ENCODE measurements at regions not wholly inside any gene's neighbourhood (a gene's known extent, or its start where the extent isn't known, plus 50 kb on each side); places are given as distances from the start of the nearest gene placed in this dataset.
"Not testable (repeated sequence)": the region's sequence is repeated elsewhere in the genome, so short reads cannot be mapped to it uniquely, and the experiment has no call there.

- TF ChIP-seq EP300 (IDR thresholded peaks at IDR 0.05; ENCODE audit: low read depth) (no peak), POLR2A (IDR thresholded peaks at IDR 0.05) (no peak), CTCF (IDR thresholded peaks at IDR 0.05) (no peak), POLR2AphosphoS5 (IDR thresholded peaks at IDR 0.05) (no peak)
- in situ Hi-C loops (cut with MboI; ENCODE audit: low pct_ligation_motif_present in 1 of 4, low pct_unique_long_range_greater_than_20kb in 1 of 4, low sequenced_read_pairs in 3 of 4): no loop called here
These were observed 289.4 kb upstream of the MEIS1 start for GRCh38 chr2:66145490-66145889.

GRCh38 chr2:66144324-66144723, 290.6 kb upstream of the MEIS1 start:
- H3K9me3 ChIP-seq; DNase-seq; H3K4me3 ChIP-seq; H3K27me3 ChIP-seq; in situ Hi-C loops (cut with MboI; ENCODE audit: low pct_ligation_motif_present in 1 of 4, low pct_unique_long_range_greater_than_20kb in 1 of 4, low sequenced_read_pairs in 3 of 4); intact Hi-C loops (cut with DNase I; ENCODE audit: low total_unique reads); H3K36me3 ChIP-seq; H3K27ac ChIP-seq; H3K4me1 ChIP-seq: not testable (repeated sequence)
- WGBS, 2 donors (ENCODE audit: low coverage in 1 of 2): 84% methylated on average over 7 of the region's 7 CpGs; no CpG with 5 or more reads in 1 of the 2 donors

More at GRCh38 chr2:66145490-66145889, 289.4 kb upstream of the MEIS1 start:
- 41 to 46% methylated on average over 2 of the region's 2 CpGs for WGBS, 2 donors (ENCODE audit: low coverage in 1 of 2)
- H3K27ac ChIP-seq: no peak overlapping the region
- H3K9me3 ChIP-seq: peaks cover 3 to 7% of the 10 kb centered on the region in 2 donors
- DNase-seq: no peak
- no peaks in the 10 kb centered on the region for H3K36me3 ChIP-seq
- intact Hi-C loops (cut with DNase I; ENCODE audit: low total_unique reads): no loop called here
- no peak overlapping the region for H3K4me3 ChIP-seq
- H3K27me3 ChIP-seq: no peaks in the 10 kb centered on the region
- H3K4me1 ChIP-seq: no peaks in the 10 kb centered on the region

- Histone ChIP-seq H3K4me1 (no peaks in the 10 kb centered on the region), H3K4me3 (no peak overlapping the region), H3K36me3 (no peaks in the 10 kb centered on the region), H3K9me3 (no peaks in the 10 kb centered on the region), H3K27me3 (no peaks in the 10 kb centered on the region), H3K27ac (no peak overlapping the region)
- DNase-seq: no peak
- TF ChIP-seq POLR2A (IDR thresholded peaks at IDR 0.05) (no peak), CTCF (IDR thresholded peaks at IDR 0.05) (no peak), POLR2AphosphoS5 (IDR thresholded peaks at IDR 0.05) (no peak), EP300 (IDR thresholded peaks at IDR 0.05; ENCODE audit: low read depth) (no peak)
- intact Hi-C loops (cut with DNase I; ENCODE audit: low total_unique reads): no loop called here
- 49 to 75% methylated on average over 5 of the region's 5 CpGs for WGBS, 2 donors (ENCODE audit: low coverage in 1 of 2)
- in situ Hi-C loops (cut with MboI; ENCODE audit: low pct_ligation_motif_present in 1 of 4, low pct_unique_long_range_greater_than_20kb in 1 of 4, low sequenced_read_pairs in 3 of 4): no loop called here
These were observed 297.3 kb upstream of the MEIS1 start for GRCh38 chr2:66137606-66138130.

- no peaks in the 10 kb centered on the region for H3K4me1 ChIP-seq
- H3K9me3 ChIP-seq: no peaks in the 10 kb centered on the region
- intact Hi-C loops (cut with DNase I; ENCODE audit: low total_unique reads): no loop called here
- no peak overlapping the region for H3K27ac ChIP-seq
- no peak overlapping the region for H3K4me3 ChIP-seq
- TF ChIP-seq POLR2A (IDR thresholded peaks at IDR 0.05): no peak
- TF ChIP-seq EP300 (IDR thresholded peaks at IDR 0.05; ENCODE audit: low read depth): no peak
- no peak for TF ChIP-seq POLR2AphosphoS5 (IDR thresholded peaks at IDR 0.05)
- no peak for TF ChIP-seq CTCF (IDR thresholded peaks at IDR 0.05)
- no peak for DNase-seq
- 60% methylated on average over 4 of the region's 4 CpGs for WGBS, 2 donors (ENCODE audit: low coverage in 1 of 2)
- no peaks in the 10 kb centered on the region for H3K27me3 ChIP-seq
- H3K36me3 ChIP-seq: no peaks in the 10 kb centered on the region
- in situ Hi-C loops (cut with MboI; ENCODE audit: low pct_ligation_motif_present in 1 of 4, low pct_unique_long_range_greater_than_20kb in 1 of 4, low sequenced_read_pairs in 3 of 4): no loop called here
These were observed 300.7 kb upstream of the MEIS1 start for GRCh38 chr2:66134138-66134701.

- 77 to 84% methylated on average over 3 to 6 of the region's 6 CpGs for WGBS, 2 donors (ENCODE audit: low coverage in 1 of 2)
- no peak overlapping the region for H3K4me3 ChIP-seq
- TF ChIP-seq CTCF (IDR thresholded peaks at IDR 0.05) (no peak), POLR2A (IDR thresholded peaks at IDR 0.05) (no peak), POLR2AphosphoS5 (IDR thresholded peaks at IDR 0.05) (no peak)
- H3K9me3 ChIP-seq: no peaks in the 10 kb centered on the region
- in situ Hi-C loops (cut with MboI; ENCODE audit: low pct_ligation_motif_present in 1 of 4, low pct_unique_long_range_greater_than_20kb in 1 of 4, low sequenced_read_pairs in 3 of 4) (no loop called here), intact Hi-C loops (cut with DNase I; ENCODE audit: low total_unique reads) (no loop called here)
- H3K27me3 ChIP-seq: no peaks in the 10 kb centered on the region
- no peaks in the 10 kb centered on the region for H3K36me3 ChIP-seq
- no peak overlapping the region for H3K27ac ChIP-seq
- no peak for DNase-seq
- H3K4me1 ChIP-seq: no peaks in the 10 kb centered on the region
These were observed 307.3 kb upstream of the MEIS1 start for GRCh38 chr2:66127656-66128055.
